T-cell (primary cell): ENCODE measurements at regions not wholly inside any gene's neighbourhood (a gene's known extent, or its start where the extent isn't known, plus 50 kb on each side); places are given as distances from the start of the nearest gene placed in this dataset.

ENCODE experiments used
- ATAC-seq, 4 experiments: fragments of 200-7000 bp in 3 of 4; fragments of 150-1000 bp in 1 of 4; cut with Tn5 transposase; replicated peaks in 1 of 4; 1 replicate in 3 of 4; 2 replicates in 1 of 4; pipeline ENCODE4 v1.10.0; 2021; ENCODE audit warnings: moderate library complexity in 3 of 4, mild to moderate bottlenecking in 2 of 4, moderate number of reproducible peaks in 1 of 4
- CTCF ChIA-PET, 2 donors: fragments of 300-600 bp; sonication (Branson Sonifier 250); formaldehyde crosslinking; loops; one replicate each; lab custom pipeline; 2022; ENCODE audit warnings: antibody characterized with exemption in 2 of 2; lab: Charles Lee
- POLR2A ChIA-PET, 2 donors: fragments of 300-600 bp; sonication (Branson Sonifier 250); formaldehyde crosslinking; loops; one replicate each; lab custom pipeline; 2022; ENCODE audit warnings: antibody characterized with exemption in 2 of 2; lab: Charles Lee
- DNase-seq, 35 experiments: peaks; one replicate each; pipeline versions ENCODE4 v3.0.0 to v3.0.0-alpha.2; 2013 to 2023
- H3K27ac ChIP-seq: one replicate; pipeline ENCODE4 v1.5.1; 2013; ENCODE audit warnings: low read length
- H3K27me3 ChIP-seq, 2 experiments: replicated peaks in 1 of 2; 1 replicate in 1 of 2; 2 replicates in 1 of 2; pipeline versions ENCODE4 v1.6.1 to v1.7.0; 2013; ENCODE audit warnings: low read length in 1 of 2, mixed read lengths in 1 of 2; ENCODE audit not compliant: control insufficient read depth in 2 of 2, insufficient read depth in 2 of 2; ENCODE audit errors: extremely low read depth in 1 of 2
- H3K36me3 ChIP-seq, 2 donors: 1 replicate in 1 of 2; 2 replicates in 1 of 2; pipeline versions ENCODE4 v1.6.1 to v1.7.0; 2013; ENCODE audit warnings: low read length in 1 of 2; ENCODE audit not compliant: control insufficient read depth in 2 of 2, insufficient read depth in 1 of 2; ENCODE audit errors: extremely low read depth in 1 of 2
- H3K4me1 ChIP-seq, 2 experiments: 1 replicate in 1 of 2; 2 replicates in 1 of 2; pipeline versions ENCODE4 v1.6.1 to v1.7.0; 2013; ENCODE audit warnings: low read length in 2 of 2, mixed read lengths in 1 of 2; ENCODE audit not compliant: insufficient read depth in 2 of 2, control insufficient read depth in 1 of 2; ENCODE audit errors: extremely low read depth in 1 of 2
- H3K4me3 ChIP-seq, 2 donors: 1 replicate in 1 of 2; 2 replicates in 1 of 2; pipeline versions ENCODE4 v1.5.1 to v1.7.0; 2013; ENCODE audit warnings: mild to moderate bottlenecking in 2 of 2, low read length in 1 of 2, moderate library complexity in 1 of 2; ENCODE audit not compliant: control insufficient read depth in 1 of 2; ENCODE audit errors: extremely low read depth in 1 of 2
- H3K9me3 ChIP-seq: 2 replicates; pipeline ENCODE4 v1.7.0; 2013
- H3K27ac Mint-ChIP-seq, 2 donors: one replicate each; pipeline ENCODE4 v1.8.0; 2020 to 2021; ENCODE audit warnings: mild to moderate bottlenecking in 2 of 2, mixed read lengths in 2 of 2
- H3K27me3 Mint-ChIP-seq, 2 donors: one replicate each; pipeline ENCODE4 v1.8.0; 2021 to 2022; ENCODE audit warnings: mixed read lengths in 2 of 2
- H3K36me3 Mint-ChIP-seq: one replicate; pipeline ENCODE4 v1.8.0; 2021; ENCODE audit warnings: mixed read lengths
- H3K4me1 Mint-ChIP-seq, 3 donors: one replicate each; pipeline ENCODE4 v1.8.0; 2020 to 2022; ENCODE audit warnings: mixed read lengths in 3 of 3, mild to moderate bottlenecking in 1 of 3
- H3K4me3 Mint-ChIP-seq, 3 donors: one replicate each; pipeline ENCODE4 v1.8.0; 2020 to 2022; ENCODE audit warnings: mild to moderate bottlenecking in 3 of 3, mixed read lengths in 3 of 3, moderate library complexity in 3 of 3
- H3K9me3 Mint-ChIP-seq, 3 donors: one replicate each; pipeline ENCODE4 v1.8.0; 2020 to 2022; ENCODE audit warnings: mixed read lengths in 3 of 3
- WGBS: methylation state at CpG from one replicate; pipeline ENCODE4 v1.1.5; 2013; ENCODE audit warnings: missing lambda C conversion rate; ENCODE audit not compliant: insufficient coverage; 5-methylcytosine and 5-hydroxymethylcytosine counted together

- ChIA-PET CTCF (no interaction called here), POLR2A (no interaction called here)
- ATAC-seq (no peak), DNase-seq (no peak)
- H3K27ac Mint-ChIP-seq = no peak overlapping the region
- Histone ChIP-seq H3K27me3 (peaks cover 0 to 19% of the 10 kb centered on the region in 2 experiments), H3K4me3 (no peak overlapping the region), H3K36me3 (no peaks in the 10 kb centered on the region), H3K4me1 (no peaks in the 10 kb centered on the region), H3K9me3 (no peaks in the 10 kb centered on the region), H3K27ac (no peak overlapping the region)
- H3K4me1 Mint-ChIP-seq = no peaks in the 10 kb centered on the region
- H3K27me3 Mint-ChIP-seq = peaks cover 9 to 11% of the 10 kb centered on the region in 2 donors
- no peaks in the 10 kb centered on the region for H3K9me3 Mint-ChIP-seq
- WGBS = 72% methylated on average over 5 of the region's 8 CpGs
- no peaks in the 10 kb centered on the region for H3K36me3 Mint-ChIP-seq
- no peak overlapping the region for H3K4me3 Mint-ChIP-seq
These were observed 192.8 kb upstream of the POU3F1 start for GRCh38 chr1:38239258-38239835.

DNA sequence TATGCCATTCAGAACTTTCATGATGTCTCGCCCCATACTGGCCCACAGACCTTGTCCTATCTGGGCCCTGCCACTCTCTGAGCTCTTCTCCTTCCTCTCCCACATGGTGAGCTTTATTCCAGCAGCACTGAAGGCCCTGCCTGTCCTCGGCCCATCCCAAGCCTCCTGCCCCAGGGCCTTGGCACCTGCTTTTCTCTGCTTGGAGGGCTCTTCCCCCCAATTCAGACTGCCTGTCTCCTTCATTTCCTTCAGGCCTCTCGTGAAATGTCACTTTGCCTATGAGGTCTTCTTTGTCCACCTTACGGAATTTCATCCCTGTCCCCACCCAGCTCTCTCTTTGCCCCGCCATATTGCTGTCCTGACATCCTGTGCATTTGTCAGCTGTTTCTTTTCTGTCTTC is 191.7 kb upstream of the POU3F1 start:
- Histone ChIP-seq H3K4me3 (no peak overlapping the region), H3K27me3 (peaks cover 0 to 19% of the 10 kb centered on the region in 2 experiments), H3K4me1 (no peaks in the 10 kb centered on the region), H3K27ac (no peak overlapping the region), H3K36me3 (no peaks in the 10 kb centered on the region), H3K9me3 (no peaks in the 10 kb centered on the region)
- Mint-ChIP-seq H3K27me3 (peaks cover 11% of the 10 kb centered on the region in 2 donors), H3K27ac (no peak overlapping the region), H3K9me3 (no peaks in the 10 kb centered on the region), H3K36me3 (no peaks in the 10 kb centered on the region), H3K4me3 (no peak overlapping the region), H3K4me1 (no peaks in the 10 kb centered on the region)
- CTCF ChIA-PET = no interaction called here
- WGBS = 74% methylated on average over 4 of the region's 5 CpGs
- POLR2A ChIA-PET = no interaction called here
- DNase-seq = no peak
- no peak for ATAC-seq

DNA sequence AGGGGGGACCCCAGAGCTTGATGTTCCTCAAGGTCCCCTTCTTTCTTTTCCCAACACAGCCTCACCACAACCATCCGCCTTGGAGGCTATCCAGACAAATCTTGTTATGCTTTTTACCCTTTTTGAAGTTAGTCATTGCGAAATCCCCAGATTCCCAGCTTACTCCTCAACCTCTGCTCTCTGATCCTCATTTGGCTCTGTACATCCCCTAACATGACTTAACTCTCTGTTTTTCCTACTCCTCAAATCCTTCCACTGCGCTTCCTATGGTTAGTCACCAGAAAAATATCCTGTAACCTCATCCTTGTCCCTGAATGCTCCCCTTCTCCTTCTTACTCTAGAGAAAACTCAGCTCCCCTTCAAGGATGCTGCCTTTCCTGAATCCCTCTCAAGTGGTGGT is 189.1 kb upstream of the POU3F1 start:
- 72% methylated on average over 3 of the region's 3 CpGs for WGBS
- H3K27me3 ChIP-seq = peaks cover 0 to 25% of the 10 kb centered on the region in 2 experiments

GRCh38 chr1:38231941-38232340 is 185.3 kb upstream of the POU3F1 start:
- CTCF ChIA-PET = no interaction called here
- H3K4me3 ChIP-seq = no peak overlapping the region
- no CpG with 5 or more reads among the region's 1 CpG for WGBS
- H3K4me3 Mint-ChIP-seq = no peak overlapping the region
- no peaks in the 10 kb centered on the region for H3K36me3 Mint-ChIP-seq
- H3K4me1 ChIP-seq = no peaks in the 10 kb centered on the region
- peaks cover 18% of the 10 kb centered on the region in 2 donors for H3K27me3 Mint-ChIP-seq
- H3K9me3 Mint-ChIP-seq = no peaks in the 10 kb centered on the region
- H3K4me1 Mint-ChIP-seq = no peaks in the 10 kb centered on the region
- POLR2A ChIA-PET = no interaction called here
- no peak overlapping the region for H3K27ac ChIP-seq
- no peak for DNase-seq
- H3K36me3 ChIP-seq = no peaks in the 10 kb centered on the region
- no peaks in the 10 kb centered on the region for H3K9me3 ChIP-seq
- H3K27ac Mint-ChIP-seq = no peak overlapping the region
- H3K27me3 ChIP-seq = peaks cover 0 to 13% of the 10 kb centered on the region in 2 experiments
- no peak for ATAC-seq

More for the DNA sequence above, 189.1 kb upstream of the POU3F1 start:
- H3K9me3 Mint-ChIP-seq = no peaks in the 10 kb centered on the region
- POLR2A ChIA-PET = no interaction called here
- Histone ChIP-seq H3K27ac (no peak overlapping the region), H3K9me3 (no peaks in the 10 kb centered on the region), H3K4me3 (no peak overlapping the region), H3K4me1 (no peaks in the 10 kb centered on the region), H3K36me3 (no peaks in the 10 kb centered on the region)
- H3K27ac Mint-ChIP-seq = no peak overlapping the region
- peaks cover 9 to 10% of the 10 kb centered on the region in 2 donors for H3K27me3 Mint-ChIP-seq
- H3K4me1 Mint-ChIP-seq = no peaks in the 10 kb centered on the region
- DNase-seq (no peak), ATAC-seq (no peak)
- CTCF ChIA-PET = interaction anchor here in 1 of 2 donors (0.6 kb wide), 1 partner anchor 262 kb away, joined by 4 read pairs; no protein-coding TSS in a partner anchor
- no peaks in the 10 kb centered on the region for H3K36me3 Mint-ChIP-seq
- H3K4me3 Mint-ChIP-seq = no peak overlapping the region

GRCh38 chr1:38228718-38229117 is 182.1 kb upstream of the POU3F1 start:
- Histone ChIP-seq H3K27me3 (peaks cover 0 to 16% of the 10 kb centered on the region in 2 experiments), H3K4me1 (no peaks in the 10 kb centered on the region), H3K9me3 (no peaks in the 10 kb centered on the region), H3K36me3 (no peaks in the 10 kb centered on the region), H3K4me3 (no peak overlapping the region), H3K27ac (no peak overlapping the region)
- H3K36me3 Mint-ChIP-seq = no peaks in the 10 kb centered on the region
- ChIA-PET POLR2A (no interaction called here), CTCF (no interaction called here)
- H3K27me3 Mint-ChIP-seq = peaks cover 10 to 17% of the 10 kb centered on the region in 2 donors
- H3K27ac Mint-ChIP-seq = no peak overlapping the region
- no peak overlapping the region for H3K4me3 Mint-ChIP-seq
- H3K4me1 Mint-ChIP-seq = no peaks in the 10 kb centered on the region
- 31% methylated on average over 3 of the region's 3 CpGs for WGBS
- H3K9me3 Mint-ChIP-seq = peaks cover 0 to 2% (median 0%) of the 10 kb centered on the region in 3 donors
- no peak for ATAC-seq
- no peak for DNase-seq

DNA sequence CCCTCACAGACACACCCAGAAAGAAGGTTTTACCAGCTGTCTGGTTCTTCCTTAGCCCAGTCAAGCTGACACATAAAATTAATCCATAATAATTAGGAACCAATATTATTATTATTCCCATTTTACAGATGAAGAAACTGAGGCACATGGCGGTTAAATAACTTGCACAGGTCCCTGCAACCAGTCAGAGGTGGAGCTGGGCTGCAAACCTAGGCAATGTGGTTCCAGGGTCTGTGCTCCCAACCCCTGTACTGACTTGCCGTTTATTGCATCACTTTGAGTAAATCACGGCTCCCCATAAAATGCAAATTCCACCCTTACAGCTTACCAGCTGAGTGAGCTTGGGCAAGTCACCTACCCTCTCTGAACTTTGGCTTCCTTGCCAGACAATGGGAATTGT is 179.2 kb upstream of the POU3F1 start:
- H3K4me3 Mint-ChIP-seq = no peak overlapping the region
- no peaks in the 10 kb centered on the region for H3K4me1 Mint-ChIP-seq
- no peaks in the 10 kb centered on the region for H3K4me1 ChIP-seq
- H3K9me3 ChIP-seq = no peaks in the 10 kb centered on the region
- peaks cover 20 to 28% of the 10 kb centered on the region in 2 donors for H3K27me3 Mint-ChIP-seq
- no peak overlapping the region for H3K27ac ChIP-seq
- ATAC-seq (no peak), DNase-seq (no peak)
- H3K36me3 Mint-ChIP-seq = no peaks in the 10 kb centered on the region
- POLR2A ChIA-PET = no interaction called here
- CTCF ChIA-PET = no interaction called here
- H3K27me3 ChIP-seq = peaks cover 0 to 13% of the 10 kb centered on the region in 2 experiments
- H3K9me3 Mint-ChIP-seq = peaks cover 0 to 2% (median 0%) of the 10 kb centered on the region in 3 donors
- WGBS = 68% methylated on average over 2 of the region's 3 CpGs
- no peaks in the 10 kb centered on the region for H3K36me3 ChIP-seq
- H3K27ac Mint-ChIP-seq = no peak overlapping the region
- H3K4me3 ChIP-seq = no peak overlapping the region

DNA sequence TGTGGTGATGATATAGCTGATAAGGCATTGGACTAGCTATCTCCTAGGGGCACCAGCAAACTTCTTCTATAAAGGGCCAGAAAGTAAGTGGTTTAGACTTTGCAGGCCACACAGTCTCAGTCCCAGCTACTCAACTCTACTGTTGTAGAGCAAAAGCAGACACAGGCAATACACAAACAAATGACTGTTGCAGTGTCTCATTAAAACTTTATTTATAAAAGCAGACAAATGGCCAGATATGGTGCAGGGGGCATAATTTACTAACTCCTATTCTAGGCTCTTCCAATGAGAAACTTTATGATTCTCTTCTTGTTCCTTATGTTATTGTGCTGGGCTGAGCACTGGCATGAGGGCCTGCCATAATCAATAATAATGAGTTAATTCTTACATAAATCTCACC is 176.8 kb upstream of the POU3F1 start:
- Mint-ChIP-seq H3K36me3 (no peaks in the 10 kb centered on the region), H3K4me1 (no peaks in the 10 kb centered on the region), H3K27me3 (peaks cover 16 to 37% of the 10 kb centered on the region in 2 donors), H3K27ac (no peak overlapping the region), H3K4me3 (no peak overlapping the region), H3K9me3 (peaks cover 0 to 2% (median 0%) of the 10 kb centered on the region in 3 donors)
- no peak for DNase-seq
- no peaks in the 10 kb centered on the region for H3K36me3 ChIP-seq
- ATAC-seq = no peak
- H3K4me3 ChIP-seq = no peak overlapping the region
- H3K9me3 ChIP-seq = no peaks in the 10 kb centered on the region
- H3K4me1 ChIP-seq = no peaks in the 10 kb centered on the region
- H3K27me3 ChIP-seq = peaks cover 0 to 8% of the 10 kb centered on the region in 2 experiments
- ChIA-PET POLR2A (no interaction called here), CTCF (no interaction called here)
- H3K27ac ChIP-seq = no peak overlapping the region
